ENCODE measurements at regions not wholly inside any gene's neighbourhood (a gene's known extent, or its start where the extent isn't known, plus 50 kb on each side); places are given as distances from the start of the nearest gene placed in this dataset.

- TF ChIP-seq CTCF (IDR thresholded peaks at IDR 0.05; ENCODE audit: low read depth, low read length), result no peak
- no peak for DNase-seq (ENCODE audit: low read depth in 1 of 2, low spot score in 1 of 2)
- Histone ChIP-seq H3K36me3 (no peaks in the 10 kb centered on the region), H3K27me3 (no peaks in the 10 kb centered on the region), H3K9me3 (ENCODE audit: low read depth) (no peaks in the 10 kb centered on the region), H3K27ac (no peak overlapping the region), H3K4me3 (no peak overlapping the region), H3K4me1 (ENCODE audit: low read depth) (no peaks in the 10 kb centered on the region)
These were observed 259.4 kb upstream of the DIAPH2 start for GRCh38 chrX:96425200-96425599.

DNA sequence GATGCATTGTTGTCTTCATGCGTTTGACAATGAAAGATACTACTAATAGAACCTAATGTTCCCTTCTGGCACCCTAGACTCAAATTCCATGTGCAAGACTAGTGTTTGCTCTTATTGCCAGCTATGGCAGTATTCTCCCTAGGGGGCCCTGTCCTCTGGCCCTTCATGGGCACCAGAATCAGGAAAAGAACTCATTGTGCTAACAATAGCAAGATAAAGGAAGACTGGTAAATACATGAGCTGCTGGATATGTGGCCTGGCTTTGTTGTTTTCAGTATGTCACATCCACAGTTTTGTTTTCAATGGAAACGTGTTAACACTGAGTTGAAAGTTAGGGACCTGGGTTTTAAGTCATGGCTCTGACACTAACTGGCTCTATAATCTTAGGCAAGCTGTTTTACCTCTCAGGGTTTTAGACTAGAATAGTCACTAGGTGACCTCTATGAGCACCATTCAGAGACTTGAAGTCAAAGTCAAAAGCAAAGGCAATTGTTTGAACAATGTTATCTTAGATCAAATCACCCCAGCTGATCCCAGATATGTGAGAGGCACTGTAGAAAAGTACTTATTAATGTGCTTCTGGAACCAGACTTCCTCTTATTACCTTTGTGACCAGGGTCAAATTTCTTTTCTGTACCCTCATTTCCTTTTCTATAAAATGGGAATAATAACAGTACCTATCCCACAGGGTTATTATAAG lies 253.7 kb upstream of the DIAPH2 start:
- Histone ChIP-seq H3K27me3 (no peaks in the 10 kb centered on the region), H3K36me3 (no peaks in the 10 kb centered on the region), H3K9me3 (ENCODE audit: low read depth) (no peaks in the 10 kb centered on the region), H3K4me1 (ENCODE audit: low read depth) (peaks cover 6% of the 10 kb centered on the region), H3K4me3 (no peak overlapping the region), H3K27ac (no peak overlapping the region)
- DNase-seq (ENCODE audit: low read depth in 1 of 2, low spot score in 1 of 2), result no peak
- no peak for TF ChIP-seq CTCF (IDR thresholded peaks at IDR 0.05; ENCODE audit: low read depth, low read length)

DNA sequence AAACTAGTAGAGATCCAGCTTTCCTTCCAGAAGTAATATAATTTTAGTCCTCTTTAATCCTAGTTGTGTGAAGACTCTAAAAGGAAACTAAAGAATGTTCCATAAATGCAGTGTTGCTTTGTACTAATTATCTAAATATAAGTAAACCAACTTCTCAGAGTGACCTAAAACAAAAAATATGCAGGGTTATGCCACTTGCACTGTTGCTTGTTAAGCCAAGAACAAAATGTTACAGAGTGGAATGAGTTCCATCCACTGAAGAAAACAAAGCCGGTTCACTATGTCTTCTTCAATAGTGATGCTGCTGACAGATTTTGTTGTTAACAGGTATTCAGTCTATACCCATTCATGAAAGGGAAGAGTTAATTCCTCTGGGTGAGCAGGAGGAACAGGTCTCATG lies 252.0 kb upstream of the DIAPH2 start:
- no peaks in the 10 kb centered on the region for H3K36me3 ChIP-seq
- H3K27me3 ChIP-seq, result no peaks in the 10 kb centered on the region
- no peak for TF ChIP-seq CTCF (IDR thresholded peaks at IDR 0.05; ENCODE audit: low read depth, low read length)
- H3K9me3 ChIP-seq (ENCODE audit: low read depth), result no peaks in the 10 kb centered on the region
- DNase-seq (ENCODE audit: low read depth in 1 of 2, low spot score in 1 of 2), result peak in 1 of 2 donors; percentile 22
- no peak overlapping the region for H3K4me3 ChIP-seq
- H3K27ac ChIP-seq, result no peak overlapping the region
- peaks cover 19% of the 10 kb centered on the region for H3K4me1 ChIP-seq (ENCODE audit: low read depth)

DNA sequence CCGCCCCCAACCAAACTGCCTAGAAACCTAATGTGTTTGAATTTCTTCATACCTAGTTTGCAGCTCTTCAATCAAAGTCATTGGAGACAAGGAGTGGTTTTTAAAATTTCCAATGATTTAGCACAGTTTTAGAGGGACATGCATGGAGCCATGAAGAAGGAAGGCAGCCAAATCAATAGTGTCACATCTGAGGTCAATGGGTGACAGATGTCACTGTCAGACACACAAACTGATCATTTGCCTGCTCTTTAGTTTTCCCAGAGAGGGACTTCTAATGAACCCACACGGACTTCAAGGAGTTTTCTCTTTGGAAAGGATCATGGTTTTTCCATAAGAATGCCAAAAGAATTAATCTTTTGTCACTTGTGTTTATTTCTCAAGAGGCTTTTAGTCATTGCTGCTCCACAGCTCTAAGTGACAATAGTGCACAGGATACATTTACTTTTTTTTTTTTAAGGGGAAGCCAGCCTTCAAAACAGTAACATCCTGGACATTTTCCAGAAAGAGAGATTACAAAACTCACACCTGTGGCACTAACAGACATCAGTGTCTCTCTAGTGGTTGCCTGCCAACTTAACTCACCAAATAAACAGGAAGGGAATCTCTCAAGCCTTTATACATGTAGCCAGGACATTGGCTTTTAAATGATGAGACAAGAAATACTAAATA lies 251.1 kb upstream of the DIAPH2 start:
- no peak overlapping the region for H3K27ac ChIP-seq
- H3K4me3 ChIP-seq, result no peak overlapping the region
- peaks cover 21% of the 10 kb centered on the region for H3K4me1 ChIP-seq (ENCODE audit: low read depth)
- TF ChIP-seq CTCF (IDR thresholded peaks at IDR 0.05; ENCODE audit: low read depth, low read length), result no peak
- no peak for DNase-seq (ENCODE audit: low read depth in 1 of 2, low spot score in 1 of 2)
- H3K27me3 ChIP-seq, result no peaks in the 10 kb centered on the region
- H3K9me3 ChIP-seq (ENCODE audit: low read depth), result no peaks in the 10 kb centered on the region
- H3K36me3 ChIP-seq, result no peaks in the 10 kb centered on the region

GRCh38 chrX:96435378-96436035 lies 249.1 kb upstream of the DIAPH2 start:
- Histone ChIP-seq H3K4me3 (no peak overlapping the region), H3K27me3 (no peaks in the 10 kb centered on the region), H3K4me1 (ENCODE audit: low read depth) (peaks cover 21% of the 10 kb centered on the region), H3K9me3 (ENCODE audit: low read depth) (no peaks in the 10 kb centered on the region), H3K27ac (no peak overlapping the region), H3K36me3 (no peaks in the 10 kb centered on the region)
- TF ChIP-seq CTCF (IDR thresholded peaks at IDR 0.05; ENCODE audit: low read depth, low read length), result no peak
- DNase-seq (ENCODE audit: low read depth in 1 of 2, low spot score in 1 of 2), result peak in 1 of 2 donors; percentile 17
